ENCODE measurements at regions not wholly inside any gene's neighbourhood (a gene's known extent, or its start where the extent isn't known, plus 50 kb on each side); places are given as distances from the start of the nearest gene placed in this dataset.
A peak's percentile ranks its signal among the peaks of the same experiment; 100 is the strongest.

DNA sequence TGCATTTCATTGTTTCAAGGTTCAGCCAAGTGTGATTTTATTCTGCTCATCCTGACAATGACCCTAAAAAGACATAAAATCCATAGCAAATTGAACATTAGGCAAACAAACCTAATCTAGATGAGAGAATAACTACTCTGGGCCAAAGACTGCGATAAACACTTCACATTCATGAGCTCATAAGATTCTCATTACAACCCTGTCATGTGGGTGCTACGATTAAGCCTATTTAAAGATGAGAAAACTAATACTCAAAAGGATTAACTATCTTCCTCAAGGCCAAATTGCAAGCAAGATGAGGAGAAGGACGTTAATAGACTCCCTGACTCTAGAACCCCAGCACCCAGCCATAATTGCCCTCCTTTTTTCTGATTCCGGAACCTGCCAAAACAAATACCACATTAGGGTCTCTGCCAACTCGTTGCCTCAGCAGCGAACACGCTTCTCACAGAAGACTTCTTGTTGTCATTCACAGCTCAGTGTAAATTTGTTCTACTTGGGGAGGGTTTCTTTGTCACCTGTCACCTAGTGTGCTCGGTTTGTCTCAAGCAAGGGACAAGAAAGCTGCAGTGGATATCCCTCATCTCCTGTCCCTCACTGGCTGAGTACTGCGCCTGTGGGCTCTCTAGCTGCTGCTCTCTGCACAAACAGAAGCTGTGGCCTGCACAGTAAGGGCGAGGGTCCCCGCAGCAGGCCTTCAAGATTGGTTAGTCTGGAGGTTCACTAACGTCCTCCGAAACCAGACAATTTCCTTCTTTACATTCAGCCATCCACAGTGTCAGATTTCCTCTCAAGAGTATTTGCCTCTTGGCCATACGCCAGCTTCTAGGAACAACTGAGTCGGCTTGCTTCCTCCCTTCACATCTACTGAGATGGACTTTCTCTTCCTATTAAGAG lies 200.0 kb upstream of the UBE2E2 start (continued):
- TF ChIP-seq, protein P1, sequence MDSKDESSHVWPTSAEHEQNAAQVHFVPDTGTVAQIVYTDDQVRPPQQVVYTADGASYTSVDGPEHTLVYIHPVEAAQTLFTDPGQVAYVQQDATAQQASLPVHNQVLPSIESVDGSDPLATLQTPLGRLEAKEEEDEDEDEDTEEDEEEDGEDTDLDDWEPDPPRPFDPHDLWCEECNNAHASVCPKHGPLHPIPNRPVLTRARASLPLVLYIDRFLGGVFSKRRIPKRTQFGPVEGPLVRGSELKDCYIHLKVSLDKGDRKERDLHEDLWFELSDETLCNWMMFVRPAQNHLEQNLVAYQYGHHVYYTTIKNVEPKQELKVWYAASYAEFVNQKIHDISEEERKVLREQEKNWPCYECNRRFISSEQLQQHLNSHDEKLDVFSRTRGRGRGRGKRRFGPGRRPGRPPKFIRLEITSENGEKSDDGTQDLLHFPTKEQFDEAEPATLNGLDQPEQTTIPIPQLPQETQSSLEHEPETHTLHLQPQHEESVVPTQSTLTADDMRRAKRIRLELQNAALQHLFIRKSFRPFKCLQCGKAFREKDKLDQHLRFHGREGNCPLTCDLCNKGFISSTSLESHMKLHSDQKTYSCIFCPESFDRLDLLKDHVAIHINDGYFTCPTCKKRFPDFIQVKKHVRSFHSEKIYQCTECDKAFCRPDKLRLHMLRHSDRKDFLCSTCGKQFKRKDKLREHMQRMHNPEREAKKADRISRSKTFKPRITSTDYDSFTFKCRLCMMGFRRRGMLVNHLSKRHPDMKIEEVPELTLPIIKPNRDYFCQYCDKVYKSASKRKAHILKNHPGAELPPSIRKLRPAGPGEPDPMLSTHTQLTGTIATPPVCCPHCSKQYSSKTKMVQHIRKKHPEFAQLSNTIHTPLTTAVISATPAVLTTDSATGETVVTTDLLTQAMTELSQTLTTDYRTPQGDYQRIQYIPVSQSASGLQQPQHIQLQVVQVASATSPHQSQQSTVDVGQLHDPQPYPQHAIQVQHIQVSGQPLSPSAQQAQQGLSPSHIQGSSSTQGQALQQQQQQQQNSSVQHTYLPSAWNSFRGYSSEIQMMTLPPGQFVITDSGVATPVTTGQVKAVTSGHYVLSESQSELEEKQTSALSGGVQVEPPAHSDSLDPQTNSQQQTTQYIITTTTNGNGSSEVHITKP (tag by site-specific recombination; IDR thresholded peaks at IDR 0.05): 0 out of 2 replicates have a peak, but pooled peaks have one; percentile 14
- TF ChIP-seq ZNF843 (tag by site-specific recombination; IDR thresholded peaks at IDR 0.05) (peak; percentile 71), KLF7 (tag by site-specific recombination; IDR thresholded peaks at IDR 0.05; ENCODE audit: borderline replicate concordance) (no peak), WT1 (tag by site-specific recombination; IDR thresholded peaks at IDR 0.05) (peak; percentile 81), ZBTB1 (tag by site-specific recombination; IDR thresholded peaks at IDR 0.05) (no peak), ZNF501 (tag by site-specific recombination; IDR thresholded peaks at IDR 0.05) (no peak), FEZF1 (tag by site-specific recombination; IDR thresholded peaks at IDR 0.05) (peak; percentile 49), GLIS1 (tag by site-specific recombination; IDR thresholded peaks at IDR 0.05) (peak; percentile 21; the same call in 1 of the 2 replicates), ZNF629 (tag by site-specific recombination; IDR thresholded peaks at IDR 0.05) (0 out of 2 replicates have a peak, but pooled peaks have one; percentile 13), OVOL3 (tag by site-specific recombination; IDR thresholded peaks at IDR 0.05) (peak; percentile 46; the same call in 1 of the 2 replicates), KLF10 (tag by site-specific recombination; IDR thresholded peaks at IDR 0.05) (no peak), ZBTB48 (tag by site-specific recombination; IDR thresholded peaks at IDR 0.05) (0 out of 2 replicates have a peak, but pooled peaks have one; percentile 21), OSR2 (tag by site-specific recombination; IDR thresholded peaks at IDR 0.05) (peak; percentile 36; the same call in 1 of the 2 replicates), ZNF366 (tag by site-specific recombination; conservative IDR thresholded peaks at IDR 0.05) (0 out of 2 replicates have a peak, but pooled peaks have one; percentile 18), ZXDB (tag by site-specific recombination; IDR thresholded peaks at IDR 0.05) (no peak; the same call in 1 of the 2 replicates)
- TF ChIP-seq, protein P2, sequence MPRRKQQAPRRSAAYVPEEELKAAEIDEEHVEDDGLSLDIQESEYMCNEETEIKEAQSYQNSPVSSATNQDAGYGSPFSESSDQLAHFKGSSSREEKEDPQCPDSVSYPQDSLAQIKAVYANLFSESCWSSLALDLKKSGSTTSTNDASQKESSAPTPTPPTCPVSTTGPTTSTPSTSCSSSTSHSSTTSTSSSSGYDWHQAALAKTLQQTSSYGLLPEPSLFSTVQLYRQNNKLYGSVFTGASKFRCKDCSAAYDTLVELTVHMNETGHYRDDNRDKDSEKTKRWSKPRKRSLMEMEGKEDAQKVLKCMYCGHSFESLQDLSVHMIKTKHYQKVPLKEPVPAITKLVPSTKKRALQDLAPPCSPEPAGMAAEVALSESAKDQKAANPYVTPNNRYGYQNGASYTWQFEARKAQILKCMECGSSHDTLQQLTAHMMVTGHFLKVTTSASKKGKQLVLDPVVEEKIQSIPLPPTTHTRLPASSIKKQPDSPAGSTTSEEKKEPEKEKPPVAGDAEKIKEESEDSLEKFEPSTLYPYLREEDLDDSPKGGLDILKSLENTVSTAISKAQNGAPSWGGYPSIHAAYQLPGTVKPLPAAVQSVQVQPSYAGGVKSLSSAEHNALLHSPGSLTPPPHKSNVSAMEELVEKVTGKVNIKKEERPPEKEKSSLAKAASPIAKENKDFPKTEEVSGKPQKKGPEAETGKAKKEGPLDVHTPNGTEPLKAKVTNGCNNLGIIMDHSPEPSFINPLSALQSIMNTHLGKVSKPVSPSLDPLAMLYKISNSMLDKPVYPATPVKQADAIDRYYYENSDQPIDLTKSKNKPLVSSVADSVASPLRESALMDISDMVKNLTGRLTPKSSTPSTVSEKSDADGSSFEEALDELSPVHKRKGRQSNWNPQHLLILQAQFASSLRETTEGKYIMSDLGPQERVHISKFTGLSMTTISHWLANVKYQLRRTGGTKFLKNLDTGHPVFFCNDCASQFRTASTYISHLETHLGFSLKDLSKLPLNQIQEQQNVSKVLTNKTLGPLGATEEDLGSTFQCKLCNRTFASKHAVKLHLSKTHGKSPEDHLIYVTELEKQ (tag by site-specific recombination; IDR thresholded peaks at IDR 0.05; ENCODE audit: borderline replicate concordance): peak; percentile 65; the same call in 1 of the 2 replicates
- TF ChIP-seq, protein P3, sequence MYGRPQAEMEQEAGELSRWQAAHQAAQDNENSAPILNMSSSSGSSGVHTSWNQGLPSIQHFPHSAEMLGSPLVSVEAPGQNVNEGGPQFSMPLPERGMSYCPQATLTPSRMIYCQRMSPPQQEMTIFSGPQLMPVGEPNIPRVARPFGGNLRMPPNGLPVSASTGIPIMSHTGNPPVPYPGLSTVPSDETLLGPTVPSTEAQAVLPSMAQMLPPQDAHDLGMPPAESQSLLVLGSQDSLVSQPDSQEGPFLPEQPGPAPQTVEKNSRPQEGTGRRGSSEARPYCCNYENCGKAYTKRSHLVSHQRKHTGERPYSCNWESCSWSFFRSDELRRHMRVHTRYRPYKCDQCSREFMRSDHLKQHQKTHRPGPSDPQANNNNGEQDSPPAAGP (tag by site-specific recombination; IDR thresholded peaks at IDR 0.05): no peak
- TF ChIP-seq, protein P4, sequence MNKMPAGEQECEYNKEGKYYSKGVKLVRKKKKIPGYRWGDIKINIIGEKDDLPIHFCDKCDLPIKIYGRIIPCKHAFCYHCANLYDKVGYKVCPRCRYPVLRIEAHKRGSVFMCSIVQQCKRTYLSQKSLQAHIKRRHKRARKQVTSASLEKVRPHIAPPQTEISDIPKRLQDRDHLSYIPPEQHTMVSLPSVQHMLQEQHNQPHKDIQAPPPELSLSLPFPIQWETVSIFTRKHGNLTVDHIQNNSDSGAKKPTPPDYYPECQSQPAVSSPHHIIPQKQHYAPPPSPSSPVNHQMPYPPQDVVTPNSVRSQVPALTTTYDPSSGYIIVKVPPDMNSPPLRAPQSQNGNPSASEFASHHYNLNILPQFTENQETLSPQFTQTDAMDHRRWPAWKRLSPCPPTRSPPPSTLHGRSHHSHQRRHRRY (tag by site-specific recombination; IDR thresholded peaks at IDR 0.05): no peak
- TF ChIP-seq, protein P5, sequence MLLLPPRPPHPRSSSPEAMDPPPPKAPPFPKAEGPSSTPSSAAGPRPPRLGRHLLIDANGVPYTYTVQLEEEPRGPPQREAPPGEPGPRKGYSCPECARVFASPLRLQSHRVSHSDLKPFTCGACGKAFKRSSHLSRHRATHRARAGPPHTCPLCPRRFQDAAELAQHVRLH (tag by site-specific recombination; IDR thresholded peaks at IDR 0.05): 0 out of 2 replicates have a peak, but pooled peaks have one; percentile 46
- TF ChIP-seq, protein P6, sequence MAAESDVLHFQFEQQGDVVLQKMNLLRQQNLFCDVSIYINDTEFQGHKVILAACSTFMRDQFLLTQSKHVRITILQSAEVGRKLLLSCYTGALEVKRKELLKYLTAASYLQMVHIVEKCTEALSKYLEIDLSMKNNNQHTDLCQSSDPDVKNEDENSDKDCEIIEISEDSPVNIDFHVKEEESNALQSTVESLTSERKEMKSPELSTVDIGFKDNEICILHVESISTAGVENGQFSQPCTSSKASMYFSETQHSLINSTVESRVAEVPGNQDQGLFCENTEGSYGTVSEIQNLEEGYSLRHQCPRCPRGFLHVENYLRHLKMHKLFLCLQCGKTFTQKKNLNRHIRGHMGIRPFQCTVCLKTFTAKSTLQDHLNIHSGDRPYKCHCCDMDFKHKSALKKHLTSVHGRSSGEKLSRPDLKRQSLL (tag by site-specific recombination; IDR thresholded peaks at IDR 0.05): 0 out of 2 replicates have a peak, but pooled peaks have one; percentile 19
- TF ChIP-seq, protein P7, sequence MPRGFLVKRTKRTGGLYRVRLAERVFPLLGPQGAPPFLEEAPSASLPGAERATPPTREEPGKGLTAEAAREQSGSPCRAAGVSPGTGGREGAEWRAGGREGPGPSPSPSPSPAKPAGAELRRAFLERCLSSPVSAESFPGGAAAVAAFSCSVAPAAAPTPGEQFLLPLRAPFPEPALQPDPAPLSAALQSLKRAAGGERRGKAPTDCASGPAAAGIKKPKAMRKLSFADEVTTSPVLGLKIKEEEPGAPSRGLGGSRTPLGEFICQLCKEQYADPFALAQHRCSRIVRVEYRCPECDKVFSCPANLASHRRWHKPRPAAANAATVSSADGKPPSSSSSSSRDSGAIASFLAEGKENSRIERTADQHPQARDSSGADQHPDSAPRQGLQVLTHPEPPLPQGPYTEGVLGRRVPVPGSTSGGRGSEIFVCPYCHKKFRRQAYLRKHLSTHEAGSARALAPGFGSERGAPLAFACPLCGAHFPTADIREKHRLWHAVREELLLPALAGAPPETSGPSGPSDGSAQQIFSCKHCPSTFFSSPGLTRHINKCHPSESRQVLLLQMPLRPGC (tag by site-specific recombination; IDR thresholded peaks at IDR 0.05): peak; percentile 34; the same call in 1 of the 2 replicates

All from HEK293 (cell line).